GM18870 (cell line): ENCODE measurements at regions not wholly inside any gene's neighbourhood (a gene's known extent, or its start where the extent isn't known, plus 50 kb on each side); places are given as distances from the start of the nearest gene placed in this dataset.
"Not testable (repeated sequence)": the region's sequence is repeated elsewhere in the genome, so short reads cannot be mapped to it uniquely, and the experiment has no call there.

ENCODE experiments used
- ATAC-seq: cut with Tn5 transposase; IDR thresholded peaks from one replicate; pipeline ENCODE4 v1.9.1; 2021; ENCODE audit warnings: moderate library complexity; ENCODE audit not compliant: unreplicated experiment

- ATAC-seq, result no peak
Observed at GRCh38 chr20:41686961-41687360, 68.8 kb upstream of the CHD6 start.

DNA sequence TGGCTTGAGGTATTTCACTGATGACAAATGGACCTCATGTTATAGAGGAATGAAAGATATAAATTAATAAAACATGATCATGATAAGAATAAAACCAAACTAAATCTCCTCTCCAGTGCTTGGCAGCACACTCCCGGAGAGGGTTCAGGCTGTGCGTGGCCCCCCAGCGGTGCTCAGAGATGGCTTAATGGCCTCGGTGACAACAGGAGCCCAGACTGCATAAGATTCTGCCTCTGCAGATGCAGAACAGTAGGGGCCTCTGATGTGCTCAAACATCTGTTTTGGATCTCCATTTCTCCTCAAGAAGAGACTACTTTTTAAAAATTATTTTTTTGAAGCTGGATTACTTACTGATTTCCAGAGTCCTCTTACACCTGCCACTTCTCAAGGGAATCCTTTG lies 67.0 kb upstream of the CHD6 start:
- not testable (repeated sequence) for ATAC-seq

GRCh38 chr20:41678799-41679198 lies 60.6 kb upstream of the CHD6 start:
- ATAC-seq, result no peak

GRCh38 chr20:41672282-41672681 lies 54.1 kb upstream of the CHD6 start:
- no peak for ATAC-seq

DNA sequence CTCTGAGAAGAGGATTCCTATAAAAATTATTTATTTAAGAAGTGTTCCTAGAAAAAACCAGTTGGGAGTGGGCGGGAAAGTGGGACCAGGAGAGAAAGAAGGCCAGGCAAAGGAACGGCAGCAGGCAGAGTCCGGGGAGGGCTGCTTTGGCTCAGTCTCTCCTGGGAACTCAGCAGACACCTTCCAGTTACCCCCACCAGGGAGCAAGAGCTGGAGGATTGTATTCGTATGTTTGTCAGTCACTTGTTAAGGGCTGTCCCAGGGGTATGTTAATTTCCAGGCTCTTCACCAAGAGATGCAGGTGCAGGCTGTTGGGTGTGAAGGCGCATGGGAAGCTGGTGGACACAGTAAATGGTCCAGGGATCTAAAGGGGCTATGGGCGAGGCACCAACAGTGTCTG lies 53.0 kb upstream of the CHD6 start:
- ATAC-seq, result no peak

- ATAC-seq, result no peak
Observed at GRCh38 chr20:41670631-41671030, 52.5 kb upstream of the CHD6 start.

DNA sequence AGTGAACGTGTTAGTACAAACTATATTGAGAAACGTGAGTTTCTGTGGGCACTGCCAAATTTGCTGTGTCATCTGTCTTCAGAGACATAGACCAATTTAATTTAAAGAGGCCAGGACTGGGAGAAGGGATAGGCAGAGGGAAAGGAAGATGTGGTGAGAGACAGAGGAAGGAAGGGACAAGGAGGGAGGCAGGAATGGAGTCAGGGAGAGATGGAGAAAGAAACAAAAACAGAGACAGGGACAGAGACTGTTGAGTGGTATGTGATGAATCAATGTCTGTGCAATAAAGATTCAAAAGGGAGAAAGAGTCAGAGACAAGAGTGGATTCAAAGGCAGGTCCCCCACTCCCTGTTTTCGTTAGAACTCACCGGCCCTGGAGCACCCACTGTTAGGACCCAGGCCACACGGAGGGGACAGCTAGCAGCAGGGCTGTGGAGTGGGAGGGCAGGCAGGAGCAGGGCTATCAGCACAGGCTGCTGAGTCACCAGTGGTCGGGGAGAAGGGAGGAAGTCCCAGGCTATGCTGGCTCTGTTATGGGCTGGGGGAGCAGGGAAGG lies 51.6 kb upstream of the CHD6 start:
- no peak for ATAC-seq

GRCh38 chr20:41668057-41668749 lies 50.0 kb upstream of the CHD6 start:
- no peak for ATAC-seq
